Skeletal muscle cell (primary cell): ENCODE measurements at regions not wholly inside any gene's neighbourhood (a gene's known extent, or its start where the extent isn't known, plus 50 kb on each side); places are given as distances from the start of the nearest gene placed in this dataset.

ENCODE experiments used
- DNase-seq: peaks from one replicate; pipeline ENCODE4 v3.0.0-alpha.2; 2010; ENCODE audit warnings: low read depth
- H3K4me3 ChIP-seq: 2 replicates; pipeline ENCODE4 v1.5.1; 2011; ENCODE audit warnings: low read depth, mild to moderate bottlenecking, control low read depth, low read length, moderate library complexity

GRCh38 chr4:3818371-3818770, 52.2 kb downstream of the ADRA2C start:
- no peak for DNase-seq
- H3K4me3 ChIP-seq = no peak overlapping the region

GRCh38 chr4:3819210-3819919, 53.2 kb downstream of the ADRA2C start:
- DNase-seq = no peak
- H3K4me3 ChIP-seq = no peak overlapping the region

- no peak for DNase-seq
- no peak overlapping the region for H3K4me3 ChIP-seq
Measured at GRCh38 chr4:3820016-3820805, 54.0 kb downstream of the ADRA2C start.

- DNase-seq = no peak
- H3K4me3 ChIP-seq = no peak overlapping the region
Measured at GRCh38 chr4:3820806-3821579, 54.8 kb downstream of the ADRA2C start.

- DNase-seq = no peak
- H3K4me3 ChIP-seq = no peak overlapping the region
Measured at GRCh38 chr4:3821580-3822229, 55.5 kb downstream of the ADRA2C start.

GRCh38 chr4:3822230-3822947, 56.2 kb downstream of the ADRA2C start:
- no peak for DNase-seq
- no peak overlapping the region for H3K4me3 ChIP-seq

- no peak for DNase-seq
- no peak overlapping the region for H3K4me3 ChIP-seq
Measured at GRCh38 chr4:3823496-3824341, 57.5 kb downstream of the ADRA2C start.

- no peak for DNase-seq
- H3K4me3 ChIP-seq = no peak overlapping the region
Measured at GRCh38 chr4:3824521-3825270, 58.5 kb downstream of the ADRA2C start.

GRCh38 chr4:3825530-3825929, 59.3 kb downstream of the ADRA2C start:
- H3K4me3 ChIP-seq = no peak overlapping the region
- no peak for DNase-seq

GRCh38 chr4:3826247-3827172, 60.3 kb downstream of the ADRA2C start:
- H3K4me3 ChIP-seq = no peak overlapping the region
- DNase-seq = no peak

- H3K4me3 ChIP-seq = no peak overlapping the region
- no peak for DNase-seq
Measured at GRCh38 chr4:3827616-3828492, 61.7 kb downstream of the ADRA2C start.

GRCh38 chr4:3828546-3828945, 62.4 kb downstream of the ADRA2C start:
- no peak for DNase-seq
- H3K4me3 ChIP-seq = no peak overlapping the region

- DNase-seq = no peak
- no peak overlapping the region for H3K4me3 ChIP-seq
Measured at GRCh38 chr4:3829211-3829955, 63.2 kb downstream of the ADRA2C start.

GRCh38 chr4:3829956-3830773, 64.0 kb downstream of the ADRA2C start:
- no peak overlapping the region for H3K4me3 ChIP-seq
- DNase-seq = no peak
